T-helper 2 cell treated with Interferon-gamma antibody and Interleukin-4, amounts not matched to agents 100 ng/mL and 5 ng/mL, for 36 hours (primary cell): ENCODE measurements at regions not wholly inside any gene's neighbourhood (a gene's known extent, or its start where the extent isn't known, plus 50 kb on each side); places are given as distances from the start of the nearest gene placed in this dataset.

Experiments
- intact Hi-C: fragments of 100-400 bp; cut with micrococcal nuclease; formaldehyde crosslinking; loops from one replicate; pipeline ENCODE4 v1.15.1; 2023

DNA sequence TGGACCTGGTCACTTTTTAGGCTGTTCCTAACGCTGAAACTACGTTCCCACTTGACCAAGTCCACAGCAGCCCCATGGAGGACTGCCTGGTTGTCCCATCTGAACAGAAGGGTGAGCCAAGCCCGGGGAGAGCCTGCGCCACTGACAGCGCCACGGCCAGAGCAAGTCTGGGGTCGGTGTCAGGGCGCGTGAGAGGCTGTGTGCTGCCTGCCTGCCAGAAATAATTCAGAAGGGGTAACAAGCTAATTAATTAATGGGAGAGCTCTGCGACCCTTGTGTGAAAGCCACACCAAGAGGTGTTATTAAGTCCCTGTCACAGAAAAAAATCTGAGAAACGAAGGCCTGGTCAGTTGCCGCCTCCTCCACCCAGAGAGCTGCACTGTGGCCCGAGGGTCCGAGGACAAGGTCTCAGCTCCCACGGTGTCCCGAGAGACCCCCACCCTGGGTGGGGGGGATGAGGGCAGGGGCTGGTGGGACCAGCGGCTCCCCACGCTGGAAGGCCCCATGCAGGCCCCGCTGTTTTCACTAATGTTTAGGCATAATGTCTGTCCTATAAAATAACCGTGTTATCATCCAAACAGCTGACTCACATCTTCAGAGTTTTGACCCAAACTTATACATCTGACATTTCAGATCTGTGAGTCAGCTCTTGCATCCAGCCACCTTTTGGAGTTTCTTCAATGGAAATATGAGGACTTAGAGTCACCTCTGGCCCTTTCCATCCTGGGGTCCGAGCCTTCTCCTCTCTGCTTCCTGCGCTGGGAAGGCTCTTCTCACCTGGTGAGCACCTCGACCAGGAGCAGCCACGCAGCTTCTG lies 58.5 kb downstream of the DLL1 start:
- intact Hi-C loops, result no loop called here

DNA sequence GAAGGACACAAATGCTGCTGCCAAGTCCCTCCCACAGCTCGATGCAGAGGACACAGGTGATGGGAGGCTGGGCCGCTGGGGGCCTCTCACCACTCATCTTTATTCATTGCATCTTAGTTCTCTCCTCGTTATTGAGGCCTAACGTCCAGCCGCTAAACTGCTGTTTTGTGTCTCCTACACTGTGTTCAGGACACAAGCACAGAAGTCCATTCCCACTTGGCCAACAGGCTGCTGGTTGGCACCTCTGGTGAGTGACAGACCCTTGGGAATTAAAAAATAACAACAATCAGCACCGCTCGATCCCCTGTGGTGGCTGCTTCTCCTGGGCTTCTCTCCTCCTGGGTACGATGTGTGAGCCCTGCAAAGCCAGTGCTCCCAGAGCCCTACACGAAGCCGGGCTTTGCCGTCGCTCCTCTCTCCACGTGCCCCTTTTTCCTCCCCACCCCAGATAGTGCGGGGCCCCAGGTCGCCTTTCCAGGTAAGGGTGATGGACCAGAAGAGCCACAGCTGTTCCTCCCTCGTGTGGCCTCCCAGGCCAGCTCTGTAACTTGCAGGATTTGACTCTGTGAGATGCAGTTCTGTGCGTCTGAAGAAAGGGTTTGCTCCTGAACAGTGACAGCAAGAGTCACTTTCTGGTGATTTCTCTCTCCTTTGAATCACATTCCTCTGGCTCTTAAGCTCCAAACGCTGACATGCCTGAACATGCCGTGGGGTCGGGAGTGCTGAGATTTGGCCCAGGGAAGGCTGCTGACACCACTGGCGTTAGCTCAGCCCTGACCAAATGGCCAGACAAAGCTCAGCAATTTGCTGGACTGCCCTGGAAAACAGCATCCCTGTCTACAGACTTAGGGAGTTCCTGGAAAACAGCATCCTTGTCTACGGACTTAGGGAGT lies 59.3 kb downstream of the DLL1 start:
- intact Hi-C loops, result no loop called here

DNA sequence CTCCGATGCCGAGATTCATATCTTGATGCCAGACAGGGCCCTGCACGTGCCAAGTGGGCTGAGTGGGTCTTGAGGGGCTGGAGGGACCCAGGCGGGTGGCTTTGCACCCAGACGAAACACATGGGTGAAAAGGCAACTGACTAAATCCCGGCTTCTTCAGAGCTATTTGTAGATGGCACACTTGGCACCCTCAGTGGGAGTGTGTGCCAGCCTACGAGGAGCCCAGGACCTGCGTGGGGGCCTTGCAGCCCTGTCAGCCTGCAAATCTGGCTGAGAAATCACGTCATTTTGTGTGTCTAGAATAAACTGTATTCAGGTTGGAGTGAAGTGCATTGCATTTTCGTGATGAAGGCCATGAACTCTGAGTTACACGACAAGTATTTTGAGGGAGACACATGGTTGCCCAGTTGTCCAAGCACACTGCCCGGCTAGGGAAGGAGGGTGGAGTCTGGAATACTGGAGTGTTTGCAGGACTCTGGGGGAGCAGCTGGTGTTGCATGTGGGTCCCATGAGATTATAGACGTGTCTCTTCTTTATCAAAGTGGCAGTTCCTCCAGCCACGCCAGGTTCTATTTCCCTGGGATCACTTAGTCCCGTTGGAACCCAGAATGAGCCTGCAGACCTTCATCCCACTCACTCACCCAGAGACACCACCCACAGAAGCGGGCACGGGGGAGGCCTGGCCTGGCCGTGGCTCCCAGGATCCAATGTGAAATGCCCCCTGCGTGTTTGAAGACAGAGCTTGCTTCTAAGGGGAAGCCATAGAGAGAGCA lies 60.2 kb downstream of the DLL1 start:
- intact Hi-C loops, result no loop called here

DNA sequence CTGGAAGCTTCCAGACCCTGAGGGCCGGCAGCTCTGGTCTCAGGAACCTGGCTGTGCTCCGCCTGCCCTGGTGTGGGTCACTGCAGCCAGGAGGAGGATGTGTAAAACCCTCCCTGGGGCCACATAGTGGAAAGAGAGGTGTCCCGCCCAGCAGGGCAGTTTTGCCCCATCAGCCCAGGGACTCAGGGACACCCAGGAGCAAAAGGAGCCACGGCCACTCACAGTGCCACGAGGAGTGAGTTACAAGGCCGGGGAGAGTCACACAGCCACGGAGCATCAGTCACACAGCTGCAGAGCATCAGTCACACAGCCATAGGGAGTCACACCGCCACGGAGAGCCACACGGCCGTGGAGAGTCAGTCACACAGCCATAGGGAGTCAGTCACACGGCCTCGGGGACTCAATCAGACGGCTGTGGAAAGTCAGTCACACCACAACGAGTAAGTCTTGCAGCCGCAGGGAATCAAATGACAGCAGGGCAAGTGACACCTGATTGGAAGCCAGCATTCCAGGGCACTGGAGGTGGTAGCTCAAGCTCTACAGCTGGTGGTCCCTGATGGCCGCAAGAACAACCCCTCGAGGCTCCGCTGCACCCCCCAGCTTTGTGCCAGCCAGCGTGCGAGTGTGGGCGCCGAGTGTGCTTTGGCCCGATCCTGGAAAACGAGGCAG lies 60.9 kb downstream of the DLL1 start:
- intact Hi-C loops, result no loop called here

DNA sequence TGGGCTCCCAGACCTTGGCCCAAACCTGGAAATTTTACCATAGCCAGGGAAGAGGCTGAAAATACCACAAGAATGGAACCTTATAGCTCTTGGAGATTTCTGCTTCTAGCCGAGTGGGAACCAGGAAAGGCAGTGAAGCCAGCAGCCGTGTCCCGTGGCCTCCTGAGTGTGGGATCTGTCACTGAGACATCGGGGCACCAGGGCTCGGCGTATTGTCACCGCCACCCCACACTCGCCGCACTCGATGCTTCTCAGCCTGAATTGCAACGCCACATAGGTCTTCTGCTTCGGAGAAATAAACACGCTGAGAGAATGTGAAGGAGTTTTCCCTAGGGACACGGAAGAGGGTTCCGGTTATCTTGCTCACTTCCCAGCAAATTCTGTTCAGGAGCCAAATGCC lies 61.5 kb downstream of the DLL1 start:
- intact Hi-C loops, result no loop called here

DNA sequence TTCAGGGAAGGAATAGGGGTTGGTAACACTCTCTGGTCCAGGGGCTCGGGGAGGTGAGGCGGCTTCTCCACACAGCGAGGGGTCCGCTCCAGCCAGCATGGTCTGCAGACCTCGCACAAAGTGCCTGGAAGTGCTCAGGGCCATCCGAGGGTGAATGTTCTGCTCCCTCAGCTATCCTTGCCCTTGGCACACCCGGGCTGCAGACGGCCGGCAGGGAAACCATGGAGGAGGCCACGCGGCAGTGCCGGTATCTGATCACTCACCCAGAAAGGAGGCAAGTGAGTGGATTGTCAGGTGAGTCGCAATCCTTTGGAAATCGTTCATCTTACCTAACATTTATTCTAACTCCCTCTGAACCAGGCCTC lies 62.0 kb downstream of the DLL1 start:
- intact Hi-C loops, result no loop called here

DNA sequence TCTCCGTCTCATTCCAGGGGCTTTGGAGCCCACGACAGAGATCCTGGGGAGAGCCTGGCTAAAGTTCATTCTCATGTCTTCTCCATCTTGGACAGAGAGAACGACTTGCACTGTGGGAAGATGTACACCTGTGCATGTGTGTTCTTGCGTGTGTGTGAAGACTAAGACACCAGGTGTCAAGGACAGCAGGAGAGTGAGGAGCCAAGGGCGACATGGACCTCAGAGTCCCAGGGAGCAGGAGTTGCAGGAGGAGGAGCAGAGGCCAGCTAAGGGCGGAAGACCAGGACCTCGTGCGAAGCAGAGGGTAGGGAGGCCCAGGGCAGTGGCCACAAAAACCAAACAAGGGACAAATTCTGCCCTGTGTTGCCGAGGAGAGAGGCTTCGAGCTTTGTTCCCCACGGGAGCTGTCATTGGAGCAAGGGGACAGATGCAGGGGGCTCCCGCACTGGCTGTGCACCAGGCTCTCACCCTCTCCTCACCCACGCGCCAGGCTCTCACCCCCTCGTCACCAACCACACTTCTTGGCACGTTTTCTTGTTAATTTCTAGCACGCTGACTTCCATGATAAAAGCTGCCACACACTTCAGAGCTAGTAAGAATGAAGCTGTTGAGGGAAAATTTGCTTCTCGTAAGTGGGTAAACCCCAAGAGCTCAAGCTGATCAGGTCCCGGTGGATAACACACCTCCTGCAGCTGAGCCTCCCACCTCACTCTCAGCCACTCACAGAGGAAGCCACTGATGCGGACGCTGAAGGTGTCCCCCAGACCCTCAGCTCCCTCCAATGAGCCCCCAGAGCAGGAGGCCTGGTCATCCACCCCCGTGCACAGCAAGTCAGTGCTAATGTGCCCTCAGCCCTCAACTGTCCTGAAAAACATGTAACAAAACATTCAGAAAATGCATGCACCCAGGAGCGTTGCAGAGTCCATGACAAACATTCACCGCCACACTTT lies 62.6 kb downstream of the DLL1 start:
- intact Hi-C loops, result no loop called here

DNA sequence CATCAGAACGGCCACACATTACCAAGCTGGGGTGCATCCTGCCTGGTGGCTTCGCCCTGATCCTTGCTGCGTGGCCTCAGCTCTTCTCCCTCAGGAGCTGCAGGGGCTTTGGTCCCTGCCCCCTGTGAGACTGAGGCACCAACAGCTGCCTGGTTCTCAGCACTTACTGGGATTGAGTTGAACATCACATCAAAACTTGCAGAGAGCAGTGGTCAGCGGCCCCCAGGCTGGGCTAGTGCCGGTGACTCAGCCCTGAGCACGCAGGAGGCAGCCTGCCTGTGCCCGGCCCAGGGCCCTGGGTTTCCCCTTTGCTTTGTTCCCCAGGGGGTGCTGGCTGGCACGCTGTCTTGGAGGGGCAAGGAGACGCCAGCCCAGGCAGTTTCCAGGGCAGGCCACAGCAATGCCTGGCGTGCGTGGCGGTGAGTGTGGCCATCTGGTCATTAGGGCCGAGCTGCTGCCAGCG lies 63.3 kb downstream of the DLL1 start:
- intact Hi-C loops, result no loop called here

DNA sequence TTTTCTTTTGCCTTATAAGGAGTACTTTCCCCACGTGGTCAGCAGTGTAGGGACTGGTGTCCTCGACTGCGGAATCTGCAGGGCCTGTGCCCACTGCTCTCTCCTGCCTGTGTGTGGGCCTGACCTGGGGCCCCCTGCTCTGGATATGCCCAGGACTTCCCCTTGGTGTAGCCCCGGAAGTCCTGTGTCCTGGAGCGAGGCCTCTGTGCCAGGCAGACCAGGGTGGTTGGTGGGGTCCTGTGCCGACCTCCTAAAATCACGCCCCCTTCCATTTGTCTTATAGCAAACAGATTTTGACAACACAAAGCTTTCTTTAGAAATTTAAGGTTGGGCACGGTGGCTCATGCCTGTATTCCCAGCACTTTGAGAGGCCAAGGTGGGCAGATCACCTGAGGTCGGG lies 64.2 kb downstream of the DLL1 start:
- intact Hi-C loops, result no loop called here

DNA sequence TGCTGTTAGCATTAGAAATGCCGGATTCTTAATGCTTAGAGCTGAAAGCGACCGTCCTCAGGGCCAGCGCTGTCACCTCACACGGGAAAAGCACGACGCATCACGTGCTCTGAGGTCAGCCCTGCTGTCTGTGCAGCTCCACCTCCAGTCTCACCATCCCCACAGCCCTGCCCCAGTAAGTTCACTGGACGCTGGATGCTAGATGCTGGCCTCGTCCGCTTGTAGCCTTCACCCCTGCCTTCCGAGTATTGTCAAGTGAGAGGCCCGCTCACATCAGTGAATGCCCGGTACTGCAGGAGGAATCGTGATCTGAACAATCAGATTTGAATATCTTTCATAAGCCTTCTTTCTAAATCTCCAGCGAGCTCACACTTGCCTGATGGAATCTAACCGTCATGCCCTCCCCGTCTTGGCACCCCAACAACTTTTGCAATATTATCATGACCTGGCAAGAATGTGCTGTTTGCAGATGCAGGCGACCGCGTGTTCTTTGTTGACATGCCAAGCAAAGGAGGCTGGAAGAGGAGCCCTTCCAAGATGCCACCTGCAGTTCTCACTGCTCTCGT lies 64.9 kb downstream of the DLL1 start:
- intact Hi-C loops, result no loop called here

DNA sequence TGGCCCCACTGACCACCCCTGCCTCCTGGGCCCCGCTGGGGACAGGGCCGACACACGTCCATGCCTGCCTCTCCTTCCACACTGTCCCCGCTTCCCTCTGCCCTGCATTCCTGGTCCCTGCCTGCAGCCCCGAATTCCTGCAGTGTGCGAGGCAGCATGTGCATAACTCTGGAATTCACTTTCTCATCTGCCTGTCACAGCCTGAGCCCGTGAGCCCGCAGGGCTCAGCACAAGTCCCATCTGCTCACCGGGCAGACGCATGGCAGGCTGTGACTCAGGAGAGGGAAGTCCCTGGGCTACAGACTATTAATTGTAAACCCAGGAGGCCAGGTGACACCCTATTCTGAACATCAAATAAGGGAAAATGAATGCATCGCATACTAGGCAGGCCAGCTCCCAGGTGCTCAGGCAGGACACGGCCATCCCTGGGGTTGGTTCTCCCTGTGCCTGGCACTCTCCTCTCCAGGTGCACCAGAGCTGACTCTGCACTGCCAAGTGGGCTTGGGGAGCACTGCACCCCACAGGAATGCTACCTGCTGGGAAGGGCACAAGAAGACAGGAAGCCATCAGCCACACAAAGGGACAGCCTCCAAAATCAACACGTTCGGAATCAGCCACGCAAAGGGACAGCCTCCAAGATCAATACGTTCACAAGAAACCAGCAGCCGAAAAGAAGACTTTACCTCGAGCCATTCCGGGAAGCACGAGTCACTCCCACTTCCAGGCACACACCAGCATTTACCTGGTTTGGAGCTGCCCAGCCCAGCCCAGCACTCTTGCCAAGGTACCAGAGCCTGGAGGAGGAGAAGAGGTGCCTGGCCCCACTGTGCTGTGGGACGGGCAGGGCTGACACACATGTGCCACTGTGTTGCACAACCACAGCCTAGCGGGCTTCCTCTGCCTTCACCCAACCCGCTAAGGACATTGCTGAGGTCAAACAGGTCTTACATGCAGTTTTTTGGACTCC lies 65.9 kb downstream of the DLL1 start:
- intact Hi-C loops, result loop anchor here (5.0 kb wide), 1 partner anchor 202 kb away; no protein-coding TSS in a partner anchor

DNA sequence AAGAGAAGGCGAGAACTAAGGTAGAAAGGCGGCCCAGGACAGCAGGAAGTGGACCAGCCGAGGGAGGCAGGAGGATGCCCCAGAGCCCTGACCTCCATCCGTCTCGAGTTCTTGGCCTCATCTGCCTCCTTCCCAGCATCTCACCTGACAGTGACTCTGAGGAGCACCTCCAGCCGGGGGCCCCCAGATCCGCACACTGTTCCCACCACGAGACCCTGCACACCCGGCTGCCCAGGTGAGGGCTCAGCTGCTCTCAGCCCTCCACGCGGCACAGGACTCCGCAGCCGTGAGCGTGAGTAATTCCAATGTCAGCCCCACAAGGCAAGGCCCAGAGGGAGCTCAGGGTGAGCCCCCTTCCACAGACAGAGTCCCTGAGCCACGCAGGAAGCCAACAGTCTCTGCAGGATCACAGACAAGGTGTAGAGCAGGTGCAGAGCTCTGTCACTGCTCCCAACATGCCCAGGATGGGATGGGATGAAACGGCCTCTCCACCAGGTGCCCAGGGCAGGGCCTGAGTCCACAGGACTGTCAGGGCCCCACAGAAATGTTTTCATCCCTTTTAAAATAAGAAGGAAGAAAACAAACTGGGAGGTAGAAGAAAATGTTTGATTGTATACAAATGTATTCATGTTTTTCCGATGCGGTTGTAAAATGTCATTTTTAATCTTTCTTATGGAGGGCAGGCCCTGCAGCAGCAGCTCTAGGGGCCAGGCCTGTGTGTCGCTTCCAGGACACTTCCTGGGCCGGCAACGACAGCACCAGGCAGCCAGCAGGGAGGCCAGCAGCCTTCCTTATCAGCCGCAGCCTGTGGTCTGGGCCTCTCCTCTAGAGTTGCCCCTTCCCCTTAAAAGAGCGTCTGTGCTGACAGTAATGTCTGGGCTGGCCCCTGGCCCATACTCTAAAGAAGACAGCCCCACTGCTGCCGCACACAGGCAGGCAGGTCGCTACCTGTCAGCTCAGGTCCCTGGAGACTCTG lies 66.9 kb downstream of the DLL1 start:
- intact Hi-C loops, result loop anchor here (5.0 kb wide), 1 partner anchor 203 kb away; no protein-coding TSS in a partner anchor

DNA sequence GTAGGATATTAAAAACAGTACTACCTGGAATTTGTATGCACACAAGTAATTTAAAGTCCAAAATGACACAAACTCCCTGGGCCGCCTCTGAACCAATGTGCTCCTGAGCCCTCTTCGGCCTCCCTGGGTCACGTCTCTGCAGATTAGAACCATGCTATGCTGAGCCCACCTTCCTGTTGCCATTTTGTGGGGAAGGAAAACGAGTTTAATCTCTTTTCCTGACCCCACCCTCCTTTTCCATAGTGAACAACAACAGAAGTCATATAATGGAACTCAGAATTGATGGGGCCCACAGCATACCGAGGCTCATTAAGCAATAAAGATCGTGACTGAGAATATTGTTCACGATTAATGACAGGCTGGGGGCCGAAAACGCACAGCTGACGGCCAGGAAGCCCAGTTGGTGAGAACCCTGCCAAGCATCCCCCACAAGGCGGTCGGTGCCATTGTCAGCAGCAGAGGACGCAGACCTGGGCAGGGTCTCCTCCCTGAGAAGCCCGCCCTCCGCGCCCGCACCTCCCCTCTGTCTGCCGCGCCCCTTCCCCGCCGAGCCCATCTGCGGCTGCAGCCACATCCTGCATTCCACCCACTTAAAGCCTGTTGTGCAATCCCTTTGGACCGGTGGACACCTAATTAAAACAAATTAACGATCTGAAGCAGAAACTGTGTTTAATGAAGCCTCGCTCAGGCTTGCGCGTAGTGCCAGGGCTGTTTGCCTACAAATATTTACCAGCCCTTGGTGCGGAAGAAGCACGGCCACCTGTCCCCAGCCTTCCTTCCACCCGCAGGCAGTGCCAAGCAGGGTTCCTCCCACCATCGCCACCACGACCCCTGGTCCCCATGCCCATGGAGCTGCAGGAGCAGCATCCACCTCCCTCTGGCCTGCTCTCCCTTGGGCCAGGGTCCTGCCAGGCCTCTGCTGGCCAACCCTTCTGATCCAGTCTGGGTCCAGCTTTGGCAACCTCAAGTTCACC lies 68.1 kb downstream of the DLL1 start:
- intact Hi-C loops, result loop anchor here (5.0 kb wide), 1 partner anchor 205 kb away; no protein-coding TSS in a partner anchor

DNA sequence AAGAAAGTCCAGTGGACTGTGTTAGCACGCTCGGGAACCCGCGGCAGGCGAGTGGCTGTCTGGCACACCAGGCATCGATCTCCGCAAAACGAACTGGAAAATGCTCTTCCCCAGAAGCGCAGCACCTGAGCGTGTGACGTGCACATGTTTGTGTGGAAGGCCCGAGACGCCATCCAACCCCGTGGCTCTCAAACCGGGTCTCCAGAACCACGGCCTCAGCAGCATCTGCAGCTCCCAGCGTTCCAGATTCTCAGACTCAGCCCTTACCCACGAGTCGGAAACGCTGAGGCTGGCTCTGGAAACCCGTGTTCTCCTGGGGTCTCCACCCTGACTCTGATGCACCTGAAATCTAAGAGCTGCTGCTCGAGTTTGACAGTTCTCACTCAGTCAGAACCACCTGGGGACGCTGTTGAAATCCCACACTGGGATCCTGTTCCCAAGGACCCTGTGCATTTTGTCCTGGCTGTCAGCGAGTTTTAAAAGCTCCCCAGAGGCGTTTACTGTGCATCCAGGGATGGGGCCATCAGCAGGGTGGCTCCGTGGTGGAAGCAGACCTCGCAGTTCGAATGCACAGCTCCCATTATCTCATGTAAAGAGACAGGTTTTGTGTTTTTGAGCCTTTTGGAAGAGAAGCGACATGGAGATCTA lies 69.0 kb downstream of the DLL1 start:
- intact Hi-C loops, result loop anchor here (5.0 kb wide), 1 partner anchor 205 kb away; no protein-coding TSS in a partner anchor

DNA sequence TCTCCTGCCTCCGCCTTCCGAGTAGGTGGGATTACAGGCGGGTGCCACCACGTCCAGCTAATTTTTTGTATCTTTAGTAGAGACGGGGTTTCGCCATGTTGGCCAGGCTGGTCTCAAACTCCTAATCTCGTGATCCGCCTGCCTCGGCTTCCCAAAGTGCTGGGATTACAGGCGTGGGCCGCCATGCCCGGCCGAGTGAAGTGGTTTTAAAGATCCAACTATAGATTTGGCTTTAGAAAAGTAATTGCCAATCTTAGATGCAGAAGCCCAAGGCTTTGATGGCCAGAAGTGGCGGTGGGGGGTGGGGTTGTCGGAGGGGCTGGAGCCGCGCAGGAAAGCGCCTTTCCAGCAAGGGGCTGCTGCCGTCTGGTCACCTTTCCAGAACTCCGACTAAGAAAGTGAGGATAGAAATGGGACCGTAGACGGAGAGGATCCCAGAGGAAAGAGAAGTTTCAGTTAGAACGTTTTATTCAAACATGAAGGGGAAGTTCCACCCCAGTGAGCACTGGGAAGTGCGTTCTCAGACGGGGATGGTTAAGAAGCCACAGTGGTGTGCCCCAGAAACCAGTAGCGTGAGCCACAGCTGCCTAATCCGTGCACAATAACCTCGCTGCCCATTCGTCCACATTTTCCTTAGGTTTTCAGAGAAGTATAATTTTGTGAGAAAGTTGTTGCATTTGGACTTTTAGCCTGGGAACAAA lies 69.7 kb downstream of the DLL1 start:
- intact Hi-C loops, result loop anchor here (5.0 kb wide), 1 partner anchor 206 kb away; no protein-coding TSS in a partner anchor
